OCI-LY7 (cell line): ENCODE measurements at regions not wholly inside any gene's neighbourhood (a gene's known extent, or its start where the extent isn't known, plus 50 kb on each side); places are given as distances from the start of the nearest gene placed in this dataset.

Source experiments
- BruUV-seq: library from RNA; stranded (reverse); fragments of 400-500 nt; replicated peaks from 2 replicates; lab custom pipeline; 2021; lab: Mats Ljungman, UMichigan
- CTCF ChIA-PET: fragments of 300-600 bp; sonication (Branson Sonifier 250); formaldehyde crosslinking; loops from one replicate; lab custom pipeline; 2022; ENCODE audit warnings: antibody characterized with exemption; ENCODE audit not compliant: unreplicated experiment; lab: Charles Lee
- POLR2A ChIA-PET: fragments of 300-600 bp; sonication (Branson Sonifier 250); formaldehyde crosslinking; loops from one replicate; lab custom pipeline; 2022; ENCODE audit warnings: antibody characterized with exemption; lab: Charles Lee
- DNase-seq: peaks from one replicate; pipeline ENCODE4 v3.0.0-alpha.2; 2015; ENCODE audit warnings: low spot score
- H2AFZ ChIP-seq: fragments of 200-600 bp; sonication (generic), shearing (Covaris generic); 2 replicates; pipeline ENCODE4 v1.6.1; 2014; ENCODE audit warnings: mild to moderate bottlenecking, antibody characterized with exemption, low read length, moderate library complexity
- H3K27ac ChIP-seq: fragments of 200-600 bp; sonication (generic); 2 replicates; pipeline ENCODE4 v1.5.1; 2014; ENCODE audit warnings: mixed run types, low read depth, mild to moderate bottlenecking, moderate library complexity, low read length, inconsistent platforms; ENCODE audit not compliant: poor library complexity, severe bottlenecking
- H3K36me3 ChIP-seq: fragments of 200-600 bp; sonication (generic); 2 replicates; pipeline ENCODE4 v1.6.1; 2014; ENCODE audit warnings: mild to moderate bottlenecking, antibody characterized with exemption, low read length, moderate library complexity, mixed read lengths; ENCODE audit not compliant: insufficient read depth
- H3K4me1 ChIP-seq: fragments of 200-600 bp; sonication (generic); 2 replicates; pipeline ENCODE4 v1.5.1; 2014; ENCODE audit warnings: mild to moderate bottlenecking, low read length; ENCODE audit not compliant: insufficient read depth, poor library complexity, severe bottlenecking
- H3K4me2 ChIP-seq: fragments of 200-600 bp; sonication (generic); 2 replicates; pipeline ENCODE4 v1.6.1; 2014; ENCODE audit warnings: mild to moderate bottlenecking, low read length
- H3K4me3 ChIP-seq: fragments of 200-600 bp; sonication (generic); 2 replicates; pipeline ENCODE4 v1.5.1; 2014; ENCODE audit warnings: mild to moderate bottlenecking, low read depth, low read length; ENCODE audit not compliant: poor library complexity, severe bottlenecking
- H3K79me2 ChIP-seq: fragments of 200-600 bp; sonication (generic); 2 replicates; pipeline ENCODE4 v1.6.1; 2016; ENCODE audit warnings: low read depth, mild to moderate bottlenecking, low read length, moderate library complexity, mixed read lengths; ENCODE audit not compliant: insufficient read depth
- H3K9me2 ChIP-seq: fragments of 200-600 bp; sonication (generic); 2 replicates; pipeline ENCODE4 v1.6.1; 2016; ENCODE audit warnings: mild to moderate bottlenecking, low read length, mixed read lengths; ENCODE audit not compliant: insufficient read depth
- H3K9me3 ChIP-seq: fragments of 200-600 bp; sonication (generic); 2 replicates; pipeline ENCODE4 v1.6.1; 2014; ENCODE audit warnings: mild to moderate bottlenecking, mixed run types, low read length, mixed read lengths
- H4K20me1 ChIP-seq: fragments of 200-600 bp; sonication (generic); 2 replicates; pipeline ENCODE4 v1.6.1; 2014; ENCODE audit warnings: mild to moderate bottlenecking, antibody characterized with exemption, low read length, moderate library complexity, mixed read lengths; ENCODE audit not compliant: insufficient read depth
- EZH2phosphoT487 ChIP-seq: fragments of 200-600 bp; sonication (generic); IDR thresholded peaks from 2 replicates; pipeline ENCODE4 v1.6.1; 2018; ENCODE audit warnings: low read depth, borderline replicate concordance, mild to moderate bottlenecking, mixed run types, antibody characterized with exemption, low read length, moderate library complexity, mixed read lengths
- intact Hi-C: fragments of 100-400 bp; cut with micrococcal nuclease; formaldehyde crosslinking; loops from one replicate; pipeline ENCODE4 v1.10.0; 2022; ENCODE audit not compliant: unreplicated experiment
- TF ChIP-seq, protein P1 (sequence below): fragments of 200-600 bp; sonication (generic); conservative IDR thresholded peaks from 2 replicates; pipeline ENCODE4 v1.5.1; 2014; ENCODE audit warnings: mild to moderate bottlenecking, antibody characterized with exemption, low read length, moderate library complexity, mixed read lengths

DNA sequence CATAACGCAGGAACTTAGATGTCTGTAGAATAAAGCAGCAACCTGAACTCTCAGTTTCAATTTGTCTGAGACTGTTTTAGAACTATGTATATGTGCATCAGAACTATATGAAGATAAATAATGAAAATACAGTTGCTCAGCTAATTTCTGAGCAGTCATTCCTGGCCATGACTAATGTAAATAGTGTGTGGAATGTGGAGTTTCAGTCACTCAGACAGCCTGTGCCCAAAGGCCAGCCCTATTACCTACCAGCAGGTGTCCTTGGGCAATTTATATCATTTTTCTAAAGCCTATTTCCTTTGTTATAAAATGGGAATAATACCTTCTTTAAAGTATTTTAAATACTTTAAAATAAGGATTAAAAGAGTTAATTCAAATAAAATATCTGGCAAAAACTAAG is 56.0 kb upstream of the RELL1 start:
- POLR2A ChIA-PET = interaction anchor here (0.6 to 1.3 kb wide), 4 partner anchors 9 to 173 kb away, joined by 3 to 4 read pairs (median 3); no protein-coding TSS in a partner anchor
- DNase-seq = no peak
- no TSS peak for BruUV-seq
- no peaks in the 10 kb centered on the region for H3K9me2 ChIP-seq
- TF ChIP-seq, protein P1, sequence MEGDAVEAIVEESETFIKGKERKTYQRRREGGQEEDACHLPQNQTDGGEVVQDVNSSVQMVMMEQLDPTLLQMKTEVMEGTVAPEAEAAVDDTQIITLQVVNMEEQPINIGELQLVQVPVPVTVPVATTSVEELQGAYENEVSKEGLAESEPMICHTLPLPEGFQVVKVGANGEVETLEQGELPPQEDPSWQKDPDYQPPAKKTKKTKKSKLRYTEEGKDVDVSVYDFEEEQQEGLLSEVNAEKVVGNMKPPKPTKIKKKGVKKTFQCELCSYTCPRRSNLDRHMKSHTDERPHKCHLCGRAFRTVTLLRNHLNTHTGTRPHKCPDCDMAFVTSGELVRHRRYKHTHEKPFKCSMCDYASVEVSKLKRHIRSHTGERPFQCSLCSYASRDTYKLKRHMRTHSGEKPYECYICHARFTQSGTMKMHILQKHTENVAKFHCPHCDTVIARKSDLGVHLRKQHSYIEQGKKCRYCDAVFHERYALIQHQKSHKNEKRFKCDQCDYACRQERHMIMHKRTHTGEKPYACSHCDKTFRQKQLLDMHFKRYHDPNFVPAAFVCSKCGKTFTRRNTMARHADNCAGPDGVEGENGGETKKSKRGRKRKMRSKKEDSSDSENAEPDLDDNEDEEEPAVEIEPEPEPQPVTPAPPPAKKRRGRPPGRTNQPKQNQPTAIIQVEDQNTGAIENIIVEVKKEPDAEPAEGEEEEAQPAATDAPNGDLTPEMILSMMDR = no peak
- no peak for TF ChIP-seq EZH2phosphoT487
- intact Hi-C loops = no loop called here
- H3K4me3 ChIP-seq = no peak overlapping the region
- no peaks in the 10 kb centered on the region for H3K79me2 ChIP-seq
- H3K27ac ChIP-seq = no peak overlapping the region
- H3K4me1 ChIP-seq = no peaks in the 10 kb centered on the region
- CTCF ChIA-PET = no interaction called here
- H2AFZ ChIP-seq = no peak overlapping the region
- H3K9me3 ChIP-seq = no peaks in the 10 kb centered on the region
- no peaks in the 10 kb centered on the region for H3K36me3 ChIP-seq
- H4K20me1 ChIP-seq = no peaks in the 10 kb centered on the region
- no peak overlapping the region for H3K4me2 ChIP-seq

DNA sequence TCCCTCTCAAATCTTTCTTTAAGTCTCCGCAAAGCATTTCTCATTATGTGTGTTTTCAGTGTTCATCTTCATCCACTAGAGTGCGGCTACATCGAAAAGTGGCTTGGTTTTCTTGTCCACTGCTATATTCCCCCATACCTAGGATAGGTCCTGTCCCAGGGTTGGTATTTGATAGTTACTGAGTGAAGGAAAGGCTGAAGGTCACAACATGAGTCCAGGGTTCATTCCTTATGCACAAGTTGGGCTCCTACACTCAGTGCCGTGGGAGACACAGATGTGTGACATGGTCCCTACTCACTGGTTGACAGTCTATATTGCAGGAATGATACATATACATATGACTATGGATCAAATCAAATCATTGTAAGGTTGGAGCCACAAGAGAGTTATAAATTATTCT is 55.4 kb upstream of the RELL1 start:
- TF ChIP-seq EZH2phosphoT487 = no peak
- TF ChIP-seq, protein P1 = no peak
- Histone ChIP-seq H3K9me3 (no peaks in the 10 kb centered on the region), H2AFZ (no peak overlapping the region), H3K79me2 (no peaks in the 10 kb centered on the region), H3K27ac (no peak overlapping the region), H3K9me2 (no peaks in the 10 kb centered on the region), H3K36me3 (no peaks in the 10 kb centered on the region), H4K20me1 (no peaks in the 10 kb centered on the region), H3K4me2 (no peak overlapping the region), H3K4me3 (no peak overlapping the region), H3K4me1 (no peaks in the 10 kb centered on the region)
- BruUV-seq = no TSS peak
- POLR2A ChIA-PET = interaction anchor here (0.6 to 1.1 kb wide), 3 partner anchors 49 to 172 kb away, joined by 3 to 4 read pairs (median 3); no protein-coding TSS in a partner anchor
- CTCF ChIA-PET = interaction anchor here (0.5 kb wide), 1 partner anchor 69 kb away, joined by 4 read pairs; no protein-coding TSS in a partner anchor
- intact Hi-C loops = no loop called here
- DNase-seq = no peak

DNA sequence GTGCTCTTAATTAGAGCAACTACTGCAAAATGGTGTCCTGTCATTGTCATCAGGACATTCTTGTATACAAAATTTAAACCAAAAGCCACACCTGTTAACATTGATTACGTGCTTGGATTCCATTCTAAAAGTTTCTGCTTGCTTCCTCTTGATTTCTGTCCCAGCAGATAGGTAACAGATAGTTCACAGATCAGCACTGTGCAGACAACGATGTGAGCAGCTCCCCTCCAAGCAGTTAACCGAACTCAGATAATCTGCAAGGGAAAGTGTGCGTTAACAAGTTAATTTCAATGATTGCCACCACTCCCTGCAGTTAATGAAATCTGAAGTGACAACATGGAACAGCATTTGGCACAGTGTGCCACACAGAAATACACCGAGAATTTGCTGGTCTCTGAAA is 54.4 kb upstream of the RELL1 start:
- no peaks in the 10 kb centered on the region for H4K20me1 ChIP-seq
- H3K36me3 ChIP-seq = no peaks in the 10 kb centered on the region
- no peaks in the 10 kb centered on the region for H3K9me2 ChIP-seq
- BruUV-seq = no TSS peak
- no peaks in the 10 kb centered on the region for H3K4me1 ChIP-seq
- H3K79me2 ChIP-seq = no peaks in the 10 kb centered on the region
- H3K4me2 ChIP-seq = no peak overlapping the region
- DNase-seq = no peak
- no peak overlapping the region for H2AFZ ChIP-seq
- no peaks in the 10 kb centered on the region for H3K9me3 ChIP-seq
- TF ChIP-seq, protein P1 = no peak
- TF ChIP-seq EZH2phosphoT487 = no peak
- ChIA-PET POLR2A (no interaction called here), CTCF (no interaction called here)
- no peak overlapping the region for H3K4me3 ChIP-seq
- intact Hi-C loops = no loop called here
- H3K27ac ChIP-seq = no peak overlapping the region
